ENCODE measurements at regions not wholly inside any gene's neighbourhood (a gene's known extent, or its start where the extent isn't known, plus 50 kb on each side); places are given as distances from the start of the nearest gene placed in this dataset.

GRCh38 chrX:96407072-96407471, 277.6 kb upstream of the DIAPH2 start:
- Histone ChIP-seq H3K9me3 (no peaks in the 10 kb centered on the region), H3K27me3 (peaks cover 0 to 26% of the 10 kb centered on the region in 2 donors), H3K27ac (no peak overlapping the region), H3K4me1 (no peaks in the 10 kb centered on the region), H3K36me3 (no peaks in the 10 kb centered on the region), H3K4me3 (no peak overlapping the region)
- DNase-seq (ENCODE audit: low spot score in 2 of 2): no peak
- TF ChIP-seq POLR2A (IDR thresholded peaks at IDR 0.05) (no peak), POLR2AphosphoS5 (IDR thresholded peaks at IDR 0.05) (no peak), CTCF (IDR thresholded peaks at IDR 0.05) (no peak)
- intact Hi-C loops (cut with DNase I; ENCODE audit: low total_unique reads): no loop called here

- Histone ChIP-seq H3K4me1 (no peaks in the 10 kb centered on the region), H3K4me3 (no peak overlapping the region), H3K36me3 (no peaks in the 10 kb centered on the region), H3K9me3 (no peaks in the 10 kb centered on the region), H3K27me3 (peaks cover 0 to 24% of the 10 kb centered on the region in 2 donors), H3K27ac (no peak overlapping the region)
- DNase-seq (ENCODE audit: low spot score in 2 of 2): no peak
- no peak for TF ChIP-seq CTCF (IDR thresholded peaks at IDR 0.05)
- no peak for TF ChIP-seq POLR2A (IDR thresholded peaks at IDR 0.05)
- no peak for TF ChIP-seq POLR2AphosphoS5 (IDR thresholded peaks at IDR 0.05)
- intact Hi-C loops (cut with DNase I; ENCODE audit: low total_unique reads): no loop called here
These were observed 277.1 kb upstream of the DIAPH2 start for GRCh38 chrX:96407501-96407900.

GRCh38 chrX:96407981-96408380, 276.7 kb upstream of the DIAPH2 start:
- intact Hi-C loops (cut with DNase I; ENCODE audit: low total_unique reads): no loop called here
- H3K27ac ChIP-seq: no peak overlapping the region
- H3K4me1 ChIP-seq: no peaks in the 10 kb centered on the region

GRCh38 chrX:96410927-96411326, 273.7 kb upstream of the DIAPH2 start:
- Histone ChIP-seq H3K4me1 (no peaks in the 10 kb centered on the region), H3K4me3 (no peak overlapping the region), H3K9me3 (no peaks in the 10 kb centered on the region), H3K27me3 (peaks cover 0 to 28% of the 10 kb centered on the region in 2 donors), H3K36me3 (no peaks in the 10 kb centered on the region), H3K27ac (no peak overlapping the region)
- intact Hi-C loops (cut with DNase I; ENCODE audit: low total_unique reads): no loop called here
- TF ChIP-seq POLR2AphosphoS5 (IDR thresholded peaks at IDR 0.05) (no peak), POLR2A (IDR thresholded peaks at IDR 0.05) (no peak), CTCF (IDR thresholded peaks at IDR 0.05) (no peak)
- no peak for DNase-seq (ENCODE audit: low spot score in 2 of 2)

More at GRCh38 chrX:96407981-96408380, 276.7 kb upstream of the DIAPH2 start:
- no peaks in the 10 kb centered on the region for H3K9me3 ChIP-seq
- TF ChIP-seq CTCF (IDR thresholded peaks at IDR 0.05) (no peak), POLR2A (IDR thresholded peaks at IDR 0.05) (no peak), POLR2AphosphoS5 (IDR thresholded peaks at IDR 0.05) (no peak)
- peaks cover 0 to 24% of the 10 kb centered on the region in 2 donors for H3K27me3 ChIP-seq
- H3K36me3 ChIP-seq: no peaks in the 10 kb centered on the region
- H3K4me3 ChIP-seq: no peak overlapping the region
- no peak for DNase-seq (ENCODE audit: low spot score in 2 of 2)

GRCh38 chrX:96417695-96418094, 266.9 kb upstream of the DIAPH2 start:
- no peak for DNase-seq (ENCODE audit: low spot score in 2 of 2)
- Histone ChIP-seq H3K4me1 (no peaks in the 10 kb centered on the region), H3K4me3 (no peak overlapping the region), H3K9me3 (no peaks in the 10 kb centered on the region), H3K27me3 (peaks cover 0 to 31% of the 10 kb centered on the region in 2 donors), H3K36me3 (no peaks in the 10 kb centered on the region), H3K27ac (no peak overlapping the region)
- TF ChIP-seq POLR2AphosphoS5 (IDR thresholded peaks at IDR 0.05) (no peak), POLR2A (IDR thresholded peaks at IDR 0.05) (no peak), CTCF (IDR thresholded peaks at IDR 0.05) (no peak)
- intact Hi-C loops (cut with DNase I; ENCODE audit: low total_unique reads): no loop called here

Data from breast epithelium (tissue), 4 donors.